Posterior vena cava (tissue), 2 donors: ENCODE measurements at regions not wholly inside any gene's neighbourhood (a gene's known extent, or its start where the extent isn't known, plus 50 kb on each side); places are given as distances from the start of the nearest gene placed in this dataset.

ENCODE experiments used
- DNase-seq: peaks from one replicate; pipeline ENCODE4 v3.0.0-alpha.2; 2020; ENCODE audit warnings: low spot score
- intact Hi-C, 2 donors: fragments of 100-400 bp; cut with DNase I; formaldehyde crosslinking; loops; one replicate each; pipeline versions ENCODE4 v1.14.1 to v1.14.2; 2022 to 2023
- donor health status: DM: yes; HTN: yes; CAD: no.
- donor health status: DM: yes; HTN: yes; CAD: no.

- no peak for DNase-seq
- intact Hi-C loops: no loop called here
Measured at GRCh38 chr16:72542102-72542501, 370.1 kb upstream of the PMFBP1 start.

- intact Hi-C loops: no loop called here
- DNase-seq: no peak
Measured at GRCh38 chr16:72537664-72538063, 365.7 kb upstream of the PMFBP1 start.

GRCh38 chr16:72536723-72537435 is 364.9 kb upstream of the PMFBP1 start:
- no peak for DNase-seq
- intact Hi-C loops: no loop called here

GRCh38 chr16:72532906-72533410 is 361.0 kb upstream of the PMFBP1 start:
- DNase-seq: no peak
- intact Hi-C loops: no loop called here

GRCh38 chr16:72530434-72530833 is 358.5 kb upstream of the PMFBP1 start:
- DNase-seq: no peak
- intact Hi-C loops: no loop called here

GRCh38 chr16:72523087-72523486 is 351.1 kb upstream of the PMFBP1 start:
- no peak for DNase-seq

GRCh38 chr16:72517154-72517553 is 345.2 kb upstream of the PMFBP1 start:
- intact Hi-C loops: no loop called here
- no peak for DNase-seq

More at GRCh38 chr16:72523087-72523486, 351.1 kb upstream of the PMFBP1 start:
- intact Hi-C loops: no loop called here

GRCh38 chr16:72511171-72511570 is 339.2 kb upstream of the PMFBP1 start:
- DNase-seq: no peak
- intact Hi-C loops: no loop called here

GRCh38 chr16:72508191-72508590 is 336.2 kb upstream of the PMFBP1 start:
- intact Hi-C loops: loop anchor here in 1 of 2 donors (2.0 kb wide), 1 partner anchor 51 kb away; no protein-coding TSS in a partner anchor
- no peak for DNase-seq

GRCh38 chr16:72502594-72503005 is 330.6 kb upstream of the PMFBP1 start:
- no peak for DNase-seq
- intact Hi-C loops: no loop called here

- DNase-seq: no peak
- intact Hi-C loops: no loop called here
Measured at GRCh38 chr16:72501739-72502593, 330.0 kb upstream of the PMFBP1 start.

- intact Hi-C loops: no loop called here
Measured at GRCh38 chr16:72500545-72500944, 328.6 kb upstream of the PMFBP1 start.

GRCh38 chr16:72493716-72494415 is 321.9 kb upstream of the PMFBP1 start:
- intact Hi-C loops: no loop called here
- DNase-seq: no peak

More at GRCh38 chr16:72500545-72500944, 328.6 kb upstream of the PMFBP1 start:
- no peak for DNase-seq

GRCh38 chr16:72487283-72487682 is 315.3 kb upstream of the PMFBP1 start:
- intact Hi-C loops: no loop called here
- no peak for DNase-seq

GRCh38 chr16:72482695-72483094 is 310.7 kb upstream of the PMFBP1 start:
- intact Hi-C loops: no loop called here
- DNase-seq: no peak

- DNase-seq: no peak
- intact Hi-C loops: no loop called here
Measured at GRCh38 chr16:72481419-72481818, 309.5 kb upstream of the PMFBP1 start.

GRCh38 chr16:72480911-72481310 is 309.0 kb upstream of the PMFBP1 start:
- no peak for DNase-seq
- intact Hi-C loops: no loop called here

GRCh38 chr16:72475688-72476087 is 303.7 kb upstream of the PMFBP1 start:
- no peak for DNase-seq
- intact Hi-C loops: no loop called here

- no peak for DNase-seq
- intact Hi-C loops: no loop called here
Measured at GRCh38 chr16:72474501-72475123, 302.7 kb upstream of the PMFBP1 start.
